ENCODE measurements at regions not wholly inside any gene's neighbourhood (a gene's known extent, or its start where the extent isn't known, plus 50 kb on each side); places are given as distances from the start of the nearest gene placed in this dataset.

- TF ChIP-seq CTCF (IDR thresholded peaks at IDR 0.05; ENCODE audit: low read depth, low read length) (no peak), EZH2phosphoT487 (IDR thresholded peaks at IDR 0.05; ENCODE audit: low read depth) (no peak)
These were observed 965.1 kb upstream of the HS3ST1 start for GRCh38 chr4:12393631-12394262.
